A549 (cell line): ENCODE measurements at regions not wholly inside any gene's neighbourhood (a gene's known extent, or its start where the extent isn't known, plus 50 kb on each side); places are given as distances from the start of the nearest gene placed in this dataset.

Experiments used
- ATAC-seq, 2 experiments: fragments of 200-7000 bp in 1 of 2; fragments of >200 bp in 1 of 2; cut with Nextera tagmentation in 1 of 2; cut with Tn5 transposase in 1 of 2; 3 replicates each; pipeline versions ENCODE4 v1.8.0 to v1.9.1; 2018 to 2020; ENCODE audit warnings: mild to moderate bottlenecking in 1 of 2, moderate library complexity in 1 of 2
- CTCF ChIA-PET: fragments of 300-600 bp; sonication (Branson Sonifier 250); formaldehyde crosslinking; extraction: SDS; loops from one replicate; lab custom pipeline; 2021; ENCODE audit warnings: antibody characterized with exemption, inconsistent platforms; lab: Yijun Ruan, JAX
- POLR2A ChIA-PET: fragments of 350-600 bp; formaldehyde crosslinking; extraction: SDS; loops from one replicate; lab custom pipeline; 2021; ENCODE audit warnings: antibody characterized with exemption, inconsistent platforms; lab: Yijun Ruan, JAX
- DNase-seq, 2 experiments: peaks; one replicate each; pipeline versions ENCODE4 v3.0.0 to v3.0.0-alpha.2; 2011 to 2016; ENCODE audit warnings: low read depth in 1 of 2, low spot score in 1 of 2
- FAIRE-seq: peaks from 2 replicates; lab custom pipeline; 2011; peaks lifted over from hg19 to GRCh38; lab: Jason Lieb, UNC
- H3K27ac ChIP-seq, 2 experiments: fragments of >200 bp; sonication (Bioruptor Twin); formaldehyde crosslinking; 3 replicates each; pipeline ENCODE4 v1.5.1; 2016 to 2017
- H3K4me1 ChIP-seq: fragments of >200 bp; sonication (Bioruptor Twin); formaldehyde crosslinking; 3 replicates; pipeline ENCODE4 v1.6.1; 2016
- H3K4me2 ChIP-seq: fragments of >200 bp; sonication (Bioruptor Twin); formaldehyde crosslinking; 3 replicates; pipeline ENCODE4 v1.6.1; 2016
- H3K4me3 ChIP-seq: fragments of >200 bp; sonication (Bioruptor Twin); formaldehyde crosslinking; 3 replicates; pipeline ENCODE4 v1.5.1; 2016
- H3K9me3 ChIP-seq: fragments of >200 bp; sonication (Bioruptor Twin); formaldehyde crosslinking; 3 replicates; pipeline ENCODE4 v1.6.1; 2016
- BCL3 ChIP-seq: fragments of >200 bp; sonication (Bioruptor Twin); formaldehyde crosslinking; IDR thresholded peaks from 3 replicates; pipeline ENCODE4 v1.6.1; 2016
- CBX8 ChIP-seq: fragments of 200-600 bp; sonication (generic); IDR thresholded peaks from 2 replicates; pipeline ENCODE4 v1.6.1; 2016
- CHD2 ChIP-seq: fragments of 150-350 bp; IDR thresholded peaks from 2 replicates; pipeline ENCODE4 v1.6.1; 2014; ENCODE audit warnings: low read length; ENCODE audit not compliant: partially characterized antibody
- CHD4 ChIP-seq: fragments of 200-600 bp; sonication (generic); IDR thresholded peaks from 2 replicates; pipeline ENCODE4 v1.6.1; 2016; ENCODE audit warnings: antibody characterized with exemption, mild to moderate bottlenecking, borderline replicate concordance
- CTCF ChIP-seq: fragments of >200 bp; sonication (Bioruptor Twin); formaldehyde crosslinking; IDR thresholded peaks from 3 replicates; pipeline ENCODE4 v1.5.1; 2016
- E2F6 ChIP-seq: IDR thresholded peaks from 2 replicates; pipeline ENCODE4 v1.6.1; 2012; ENCODE audit warnings: low read depth, borderline replicate concordance
- EHF ChIP-seq: fragments of 250-450 bp; sonication (Bioruptor Pico); IDR thresholded peaks from 2 replicates; pipeline ENCODE4 v1.5.0; 2020; ENCODE audit warnings: mild to moderate bottlenecking
- ESRRA ChIP-seq: fragments of 150-350 bp; IDR thresholded peaks from 2 replicates; pipeline ENCODE4 v1.6.1; 2014; ENCODE audit warnings: mild to moderate bottlenecking, low read length, borderline replicate concordance
- FOSB ChIP-seq: fragments of 250-450 bp; sonication (Bioruptor Pico); IDR thresholded peaks from 2 replicates; pipeline ENCODE4 v1.5.0; 2020; ENCODE audit warnings: mild to moderate bottlenecking, moderate library complexity
- GATA3 ChIP-seq: IDR thresholded peaks from 2 replicates; pipeline ENCODE4 v1.6.1; 2012; ENCODE audit warnings: borderline replicate concordance
- HDAC2 ChIP-seq: fragments of 200-600 bp; sonication (generic); IDR thresholded peaks from 2 replicates; pipeline ENCODE4 v1.6.1; 2016
- HES2 ChIP-seq: fragments of >200 bp; sonication (Bioruptor Twin); formaldehyde crosslinking; IDR thresholded peaks from 2 replicates; pipeline ENCODE4 v1.6.1; 2016
- HEYL ChIP-seq: fragments of 250-450 bp; sonication (Bioruptor Pico); IDR thresholded peaks from 2 replicates; pipeline ENCODE4 v1.8.0; 2021; ENCODE audit warnings: mild to moderate bottlenecking, moderate library complexity
- HMGXB4 ChIP-seq: fragments of 250-450 bp; sonication (Bioruptor Pico); IDR thresholded peaks from 2 replicates; pipeline ENCODE4 v1.5.0; 2021; ENCODE audit warnings: mild to moderate bottlenecking, moderate library complexity, borderline replicate concordance
- KDM1A ChIP-seq: fragments of 200-600 bp; sonication (generic); IDR thresholded peaks from 2 replicates; pipeline ENCODE4 v1.6.1; 2016; ENCODE audit warnings: low read depth, mild to moderate bottlenecking
- PHF8 ChIP-seq: fragments of 200-600 bp; sonication (generic); IDR thresholded peaks from 2 replicates; pipeline ENCODE4 v1.6.1; 2016; ENCODE audit warnings: low read depth, mild to moderate bottlenecking, antibody characterized with exemption, moderate library complexity, borderline replicate concordance
- POLR2A ChIP-seq: IDR thresholded peaks from 2 replicates; pipeline ENCODE4 v1.6.1; 2012; ENCODE audit warnings: mild to moderate bottlenecking, low read length
- POLR2AphosphoS2 ChIP-seq: conservative IDR thresholded peaks from 2 replicates; pipeline ENCODE4 v1.6.1; 2012; ENCODE audit warnings: low read length, improper control_type of control experiment, inconsistent platforms
- RAD21 ChIP-seq, 2 experiments: fragments of >200 bp in 1 of 2; sonication (Bioruptor Twin) in 1 of 2; formaldehyde crosslinking in 1 of 2; IDR thresholded peaks in 1 of 2; conservative IDR thresholded peaks in 1 of 2; 2 replicates in 1 of 2; 3 replicates in 1 of 2; pipeline ENCODE4 v1.6.1; 2012 to 2018; ENCODE audit warnings: inconsistent platforms in 1 of 2
- RFX5 ChIP-seq: fragments of 450-650 bp; IDR thresholded peaks from 2 replicates; pipeline ENCODE4 v1.7.1; 2014; ENCODE audit warnings: antibody characterized with exemption, mild to moderate bottlenecking, moderate library complexity
- RNF2 ChIP-seq: fragments of 200-600 bp; sonication (generic); IDR thresholded peaks from 2 replicates; pipeline ENCODE4 v1.6.1; 2016; ENCODE audit warnings: low read depth, mild to moderate bottlenecking, antibody characterized with exemption, moderate library complexity, borderline replicate concordance
- TFCP2L1 ChIP-seq: fragments of 250-450 bp; sonication (Bioruptor Pico); IDR thresholded peaks from 2 replicates; pipeline ENCODE4 v1.5.0; 2021; ENCODE audit warnings: mild to moderate bottlenecking
- ZC3H11A ChIP-seq: fragments of 450-650 bp; IDR thresholded peaks from 2 replicates; pipeline ENCODE4 v1.6.1; 2014; ENCODE audit warnings: antibody characterized with exemption, mild to moderate bottlenecking
- WGBS: methylation state at CpG from one replicate; pipeline ENCODE4 v1.1.6; 2017; ENCODE audit errors: missing lambda C conversion rate; 5-methylcytosine and 5-hydroxymethylcytosine counted together

GRCh38 chr11:131154351-131154750 is 216.1 kb upstream of the NTM start:
- ChIA-PET POLR2A (no interaction called here), CTCF (no interaction called here)
- TF ChIP-seq RNF2 (no peak), HMGXB4 (CRISPR knock-in tag) (no peak), FOSB (CRISPR knock-in tag) (no peak), POLR2AphosphoS2 (no peak), ZC3H11A (no peak), HES2 (no peak), POLR2A (no peak), PHF8 (no peak), CHD2 (no peak), TFCP2L1 (CRISPR knock-in tag) (no peak), RFX5 (no peak), HEYL (CRISPR knock-in tag) (no peak), ESRRA (no peak), E2F6 (no peak), GATA3 (no peak), HDAC2 (no peak), CBX8 (no peak), KDM1A (no peak), EHF (CRISPR knock-in tag) (no peak)
- 46% methylated on average over 7 of the region's 7 CpGs for WGBS
- Histone ChIP-seq H3K4me3 (no peak overlapping the region), H3K9me3 (no peaks in the 10 kb centered on the region), H3K27ac (no peak overlapping the region), H3K4me2 (no peak overlapping the region), H3K4me1 (no peaks in the 10 kb centered on the region)
- DNase-seq (no peak), ATAC-seq (no peak), FAIRE-seq (no peak)

GRCh38 chr11:131157678-131158077 is 212.7 kb upstream of the NTM start:
- CTCF ChIA-PET = interaction anchor here (1.1 kb wide), 1 partner anchor 73 kb away, joined by 3 read pairs; no protein-coding TSS in a partner anchor
- FAIRE-seq = no peak
- Histone ChIP-seq H3K27ac (no peak overlapping the region), H3K9me3 (no peaks in the 10 kb centered on the region), H3K4me3 (no peak overlapping the region), H3K4me2 (no peak overlapping the region), H3K4me1 (no peaks in the 10 kb centered on the region)
- POLR2A ChIA-PET = no interaction called here
- no peak for DNase-seq
- 44% methylated on average over 2 of the region's 2 CpGs for WGBS
- ATAC-seq = no peak
- no peak for TF ChIP-seq BCL3
- TF ChIP-seq TFCP2L1 (CRISPR knock-in tag) = no peak
- no peak for TF ChIP-seq CHD4
- no peak for TF ChIP-seq CTCF
- TF ChIP-seq CBX8 = no peak
- TF ChIP-seq RAD21 (conservative IDR thresholded peaks at IDR 0.05 in 1 of 2, IDR thresholded peaks at IDR 0.05 in 1 of 2) = no peak
